Hepatocyte (in vitro differentiated cells): ENCODE measurements at regions not wholly inside any gene's neighbourhood (a gene's known extent, or its start where the extent isn't known, plus 50 kb on each side); places are given as distances from the start of the nearest gene placed in this dataset.

Experiments
- CTCF ChIP-seq: fragments of 200-600 bp; sonication (generic); IDR thresholded peaks from 2 replicates; pipeline ENCODE4 v1.5.1; 2016; ENCODE audit warnings: antibody characterized with exemption, mild to moderate bottlenecking; ENCODE audit not compliant: poor library complexity
- EZH2 ChIP-seq: fragments of 200-600 bp; sonication (generic); IDR thresholded peaks from 2 replicates; pipeline ENCODE4 v1.6.1; 2016; ENCODE audit warnings: antibody characterized with exemption, mild to moderate bottlenecking, borderline replicate concordance
- EZH2phosphoT487 ChIP-seq: fragments of 200-600 bp; sonication (generic); IDR thresholded peaks from one replicate; pipeline ENCODE4 v1.6.1; 2018; ENCODE audit warnings: antibody characterized with exemption, mild to moderate bottlenecking, low read depth, moderate library complexity; ENCODE audit not compliant: unreplicated experiment, severe bottlenecking

GRCh38 chr1:163770265-163770664 is 448.5 kb downstream of the NUF2 start:
- TF ChIP-seq CTCF, result no peak
- no peak for TF ChIP-seq EZH2
- TF ChIP-seq EZH2phosphoT487, result no peak
